Hepatocyte (in vitro differentiated cells): ENCODE measurements at regions not wholly inside any gene's neighbourhood (a gene's known extent, or its start where the extent isn't known, plus 50 kb on each side); places are given as distances from the start of the nearest gene placed in this dataset.
"Not testable (repeated sequence)": the region's sequence is repeated elsewhere in the genome, so short reads cannot be mapped to it uniquely, and the experiment has no call there.

Experiments used
- DNase-seq: peaks from one replicate; pipeline ENCODE4 v3.0.0-alpha.2; 2016; ENCODE audit warnings: low spot score
- H2AFZ ChIP-seq: fragments of 200-600 bp; sonication (generic); 2 replicates; pipeline ENCODE4 v1.6.0; 2016; ENCODE audit warnings: antibody characterized with exemption, mild to moderate bottlenecking
- H3K27ac ChIP-seq: fragments of 200-600 bp; sonication (generic); 2 replicates; pipeline ENCODE4 v1.5.1; 2016; ENCODE audit warnings: mild to moderate bottlenecking
- H3K27me3 ChIP-seq: fragments of 200-600 bp; sonication (generic); 2 replicates; pipeline ENCODE4 v1.6.1; 2016
- H3K36me3 ChIP-seq: fragments of 200-600 bp; sonication (generic); replicated peaks from 2 replicates; pipeline ENCODE4 v1.5.1; 2016; ENCODE audit warnings: low read depth; ENCODE audit not compliant: insufficient read depth
- H3K4me1 ChIP-seq: fragments of 200-600 bp; sonication (generic); 2 replicates; pipeline ENCODE4 v1.5.1; 2016; ENCODE audit warnings: mild to moderate bottlenecking, moderate library complexity; ENCODE audit not compliant: insufficient read depth
- H3K4me2 ChIP-seq: fragments of 200-600 bp; sonication (generic); 2 replicates; pipeline ENCODE4 v1.6.0; 2016
- H3K4me3 ChIP-seq: fragments of 200-600 bp; sonication (generic); 2 replicates; pipeline ENCODE4 v1.5.1; 2016; ENCODE audit warnings: mild to moderate bottlenecking
- H3K79me2 ChIP-seq: fragments of 200-600 bp; sonication (generic); 2 replicates; pipeline ENCODE4 v1.6.0; 2017; ENCODE audit warnings: mild to moderate bottlenecking
- H3K9me2 ChIP-seq: fragments of 200-600 bp; sonication (generic); replicated peaks from 2 replicates; pipeline ENCODE4 v1.6.0; 2017; ENCODE audit warnings: mild to moderate bottlenecking; ENCODE audit not compliant: insufficient read depth
- H3K9me3 ChIP-seq: fragments of 200-600 bp; sonication (generic); 2 replicates; pipeline ENCODE4 v1.5.1; 2016; ENCODE audit warnings: low read depth, mild to moderate bottlenecking
- H4K20me1 ChIP-seq: fragments of 200-600 bp; sonication (generic); 2 replicates; pipeline ENCODE4 v1.6.0; 2016; ENCODE audit warnings: mild to moderate bottlenecking; ENCODE audit not compliant: insufficient read depth, poor library complexity, severe bottlenecking
- CTCF ChIP-seq: fragments of 200-600 bp; sonication (generic); IDR thresholded peaks from 2 replicates; pipeline ENCODE4 v1.5.1; 2016; ENCODE audit warnings: antibody characterized with exemption, mild to moderate bottlenecking; ENCODE audit not compliant: poor library complexity
- EZH2 ChIP-seq: fragments of 200-600 bp; sonication (generic); IDR thresholded peaks from 2 replicates; pipeline ENCODE4 v1.6.1; 2016; ENCODE audit warnings: antibody characterized with exemption, mild to moderate bottlenecking, borderline replicate concordance
- EZH2phosphoT487 ChIP-seq: fragments of 200-600 bp; sonication (generic); IDR thresholded peaks from one replicate; pipeline ENCODE4 v1.6.1; 2018; ENCODE audit warnings: antibody characterized with exemption, mild to moderate bottlenecking, low read depth, moderate library complexity; ENCODE audit not compliant: unreplicated experiment, severe bottlenecking
- WGBS: methylation state at CpG from one replicate; pipeline ENCODE4 v1.1.6; 2016; ENCODE audit warnings: low lambda C conversion rate; ENCODE audit errors: missing lambda C conversion rate; 5-methylcytosine and 5-hydroxymethylcytosine counted together

DNA sequence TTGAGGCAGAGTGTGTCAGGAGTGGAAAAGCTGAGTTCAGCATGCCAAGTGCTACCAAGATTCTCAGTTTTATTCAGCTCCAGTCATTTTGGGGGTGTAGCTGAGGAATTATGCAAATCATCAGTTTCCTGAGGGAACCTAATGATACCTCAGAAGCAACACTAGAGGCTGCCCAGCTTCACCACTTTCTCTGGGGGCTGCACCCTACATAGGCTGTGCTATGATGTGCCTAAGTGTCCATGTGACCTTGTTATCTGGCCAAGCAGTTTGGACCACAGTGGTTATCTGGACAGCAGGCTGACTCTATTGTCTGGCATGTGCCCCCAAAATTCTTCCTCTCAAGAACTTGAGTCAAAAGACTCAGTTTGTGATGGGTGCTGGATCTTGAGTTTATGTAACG lies 374.6 kb upstream of the SYNCRIP start:
- H3K36me3 ChIP-seq: no peaks in the 10 kb centered on the region
- TF ChIP-seq CTCF: no peak
- H3K27ac ChIP-seq: no peak overlapping the region
- H3K4me3 ChIP-seq: no peak overlapping the region
- no peak overlapping the region for H2AFZ ChIP-seq
- WGBS: 86% methylated on average over 1 of the region's 1 CpG
- no peaks in the 10 kb centered on the region for H3K79me2 ChIP-seq
- H3K4me1 ChIP-seq: no peaks in the 10 kb centered on the region
- H3K27me3 ChIP-seq: no peaks in the 10 kb centered on the region
- H3K4me2 ChIP-seq: no peak overlapping the region
- no peak for DNase-seq
- no peaks in the 10 kb centered on the region for H4K20me1 ChIP-seq
- H3K9me2 ChIP-seq: no peaks in the 10 kb centered on the region
- H3K9me3 ChIP-seq: no peaks in the 10 kb centered on the region

- Histone ChIP-seq H3K4me1 (peaks cover under 1% of the 10 kb centered on the region), H4K20me1 (no peaks in the 10 kb centered on the region), H3K36me3 (no peaks in the 10 kb centered on the region), H2AFZ (no peak overlapping the region), H3K4me3 (no peak overlapping the region), H3K27ac (no peak overlapping the region), H3K27me3 (no peaks in the 10 kb centered on the region), H3K79me2 (no peaks in the 10 kb centered on the region), H3K4me2 (no peak overlapping the region), H3K9me2 (no peaks in the 10 kb centered on the region), H3K9me3 (no peaks in the 10 kb centered on the region)
- WGBS: 72% methylated on average over 3 of the region's 3 CpGs
- DNase-seq: no peak
- TF ChIP-seq EZH2: no peak
Observed at GRCh38 chr6:86016567-86016966, 373.9 kb upstream of the SYNCRIP start.

- 69% methylated on average over 4 of the region's 4 CpGs for WGBS
Observed at GRCh38 chr6:86016077-86016476, 373.4 kb upstream of the SYNCRIP start.

GRCh38 chr6:86012991-86013390 lies 370.3 kb upstream of the SYNCRIP start:
- H3K9me2 ChIP-seq, H3K9me3 ChIP-seq, DNase-seq, H2AFZ ChIP-seq, H4K20me1 ChIP-seq, H3K36me3 ChIP-seq, H3K79me2 ChIP-seq, H3K27me3 ChIP-seq, H3K4me2 ChIP-seq, H3K27ac ChIP-seq, H3K4me3 ChIP-seq: not testable (repeated sequence)
- H3K4me1 ChIP-seq: peaks cover 12% of the 10 kb centered on the region
- WGBS: 81% methylated on average over 1 of the region's 1 CpG

More at GRCh38 chr6:86016077-86016476, 373.4 kb upstream of the SYNCRIP start:
- Histone ChIP-seq H3K4me3 (no peak overlapping the region), H2AFZ (no peak overlapping the region), H3K36me3 (no peaks in the 10 kb centered on the region), H3K79me2 (no peaks in the 10 kb centered on the region), H3K4me2 (no peak overlapping the region), H3K4me1 (peaks cover 6% of the 10 kb centered on the region), H3K9me3 (no peaks in the 10 kb centered on the region), H4K20me1 (no peaks in the 10 kb centered on the region), H3K27ac (no peak overlapping the region), H3K9me2 (no peaks in the 10 kb centered on the region), H3K27me3 (no peaks in the 10 kb centered on the region)
- DNase-seq: no peak
- TF ChIP-seq EZH2phosphoT487 (no peak), EZH2 (no peak), CTCF (no peak)
